ENCODE measurements at regions not wholly inside any gene's neighbourhood (a gene's known extent, or its start where the extent isn't known, plus 50 kb on each side); places are given as distances from the start of the nearest gene placed in this dataset.

DNA sequence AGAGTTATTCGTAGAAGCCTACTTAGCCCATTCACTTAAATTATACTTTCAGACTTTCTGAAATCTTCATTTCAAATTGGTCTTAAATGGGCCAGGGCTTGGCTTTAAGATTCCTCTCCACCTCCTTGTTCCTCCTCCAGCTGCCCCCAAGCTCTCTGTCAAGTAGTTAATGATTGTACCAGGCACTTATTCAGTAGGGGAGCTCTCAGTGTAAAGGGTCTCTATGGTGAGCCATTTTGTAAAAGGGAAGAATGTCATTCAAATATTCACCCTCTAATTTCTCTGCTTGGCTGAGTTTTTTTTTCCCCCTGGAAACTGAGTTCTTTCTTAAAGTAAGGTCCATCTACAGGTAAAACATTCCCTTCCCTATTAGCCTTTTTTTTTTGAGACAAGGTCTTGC lies 96.6 kb downstream of the SUDS3 start:
- Histone ChIP-seq H4K20me1 (ENCODE audit: insufficient read depth, low read length) (no peaks in the 10 kb centered on the region), H2AFZ (ENCODE audit: low read length) (no peak overlapping the region), H3K36me3 (replicated peaks in 1 of 2; ENCODE audit: control insufficient read depth in 1 of 2, insufficient read depth in 2 of 2, low read length in 2 of 2) (no peaks in the 10 kb centered on the region), H3K4me3 (replicated peaks in 1 of 3; ENCODE audit: insufficient read depth in 1 of 3, low read depth in 2 of 3, low read length in 3 of 3) (no peak overlapping the region), H3K9ac (ENCODE audit: insufficient read depth, low read depth, low read length) (no peak overlapping the region), H3K27me3 (ENCODE audit: control insufficient read depth in 1 of 2, insufficient read depth in 2 of 2, low read length in 2 of 2) (no peaks in the 10 kb centered on the region), H3K79me2 (ENCODE audit: insufficient read depth, low read length) (no peaks in the 10 kb centered on the region), H3K27ac (ENCODE audit: extremely low read length, insufficient read depth, low read length) (no peak overlapping the region), H3K9me3 (ENCODE audit: low read length) (no peaks in the 10 kb centered on the region), H3K4me2 (ENCODE audit: low read depth, low read length) (no peak overlapping the region), H3K4me1 (ENCODE audit: insufficient read depth, low read length) (no peaks in the 10 kb centered on the region)
- in situ Hi-C loops (cut with HindIII; ENCODE audit: extremely low pct_ligation_motif_present, low pct_unique_long_range_greater_than_20kb): no loop called here
- POLR2A ChIA-PET: no interaction called here
- intact Hi-C loops (cut with micrococcal nuclease; ENCODE audit: unreplicated experiment): no loop called here
- TF ChIP-seq NCOA5 (CRISPR knock-in tag; IDR thresholded peaks at IDR 0.05): no peak
- TF ChIP-seq, protein P1, sequence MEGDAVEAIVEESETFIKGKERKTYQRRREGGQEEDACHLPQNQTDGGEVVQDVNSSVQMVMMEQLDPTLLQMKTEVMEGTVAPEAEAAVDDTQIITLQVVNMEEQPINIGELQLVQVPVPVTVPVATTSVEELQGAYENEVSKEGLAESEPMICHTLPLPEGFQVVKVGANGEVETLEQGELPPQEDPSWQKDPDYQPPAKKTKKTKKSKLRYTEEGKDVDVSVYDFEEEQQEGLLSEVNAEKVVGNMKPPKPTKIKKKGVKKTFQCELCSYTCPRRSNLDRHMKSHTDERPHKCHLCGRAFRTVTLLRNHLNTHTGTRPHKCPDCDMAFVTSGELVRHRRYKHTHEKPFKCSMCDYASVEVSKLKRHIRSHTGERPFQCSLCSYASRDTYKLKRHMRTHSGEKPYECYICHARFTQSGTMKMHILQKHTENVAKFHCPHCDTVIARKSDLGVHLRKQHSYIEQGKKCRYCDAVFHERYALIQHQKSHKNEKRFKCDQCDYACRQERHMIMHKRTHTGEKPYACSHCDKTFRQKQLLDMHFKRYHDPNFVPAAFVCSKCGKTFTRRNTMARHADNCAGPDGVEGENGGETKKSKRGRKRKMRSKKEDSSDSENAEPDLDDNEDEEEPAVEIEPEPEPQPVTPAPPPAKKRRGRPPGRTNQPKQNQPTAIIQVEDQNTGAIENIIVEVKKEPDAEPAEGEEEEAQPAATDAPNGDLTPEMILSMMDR (CRISPR knock-in tag; IDR thresholded peaks at IDR 0.05): no peak
- TF ChIP-seq PCBP2 (optimal IDR thresholded peaks at IDR 0.05; ENCODE audit: low read depth, low read length, poor library complexity, severe bottlenecking): no peak
- no peak for TF ChIP-seq SRSF9 (IDR thresholded peaks at IDR 0.05; ENCODE audit: borderline replicate concordance, insufficient read depth, low read depth, low read length, poor library complexity, severe bottlenecking)
- no peak for TF ChIP-seq HES4 (CRISPR knock-in tag; IDR thresholded peaks at IDR 0.05; ENCODE audit: borderline replicate concordance)
- no peak for TF ChIP-seq ZBTB7A (CRISPR knock-in tag; IDR thresholded peaks at IDR 0.05)
- TF ChIP-seq SETDB1 (CRISPR knock-in tag; IDR thresholded peaks at IDR 0.05; ENCODE audit: borderline replicate concordance): no peak
- no peak for ATAC-seq
- FAIRE-seq: no peak
- CTCF ChIA-PET (ENCODE audit: low intra/inter-chr PET ratio, low total read pairs): no interaction called here
- DNase-seq (ENCODE audit: low spot score): no peak
- no TSS peak for BruUV-seq (replicated peaks)
- WGBS (ENCODE audit: low lambda C conversion rate): 41% methylated on average over 1 of the region's 1 CpG

DNA sequence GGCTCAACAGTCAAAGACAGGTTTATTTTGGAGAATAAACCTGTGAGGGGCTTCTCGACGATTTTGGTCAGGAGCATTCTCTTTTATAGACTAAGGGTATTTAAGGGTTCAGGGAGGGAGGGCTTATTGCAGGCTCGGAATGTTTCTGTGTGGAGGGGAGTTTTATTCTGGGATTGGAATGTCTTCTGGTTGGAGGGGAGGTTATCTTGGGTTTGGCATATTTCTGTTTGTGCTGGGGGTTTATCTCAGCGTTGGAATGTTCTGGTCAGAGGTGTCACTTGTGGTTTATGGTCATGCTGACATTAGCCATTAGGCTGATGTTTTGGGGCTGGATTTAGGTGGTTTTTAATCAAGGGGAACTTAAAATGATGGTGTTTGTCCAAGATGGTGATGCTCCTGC lies 103.9 kb downstream of the SUDS3 start:
- Histone ChIP-seq H3K9ac (ENCODE audit: insufficient read depth, low read depth, low read length) (no peak overlapping the region), H3K27ac (ENCODE audit: extremely low read length, insufficient read depth, low read length) (no peak overlapping the region), H3K79me2 (ENCODE audit: insufficient read depth, low read length) (no peaks in the 10 kb centered on the region), H3K9me3 (ENCODE audit: low read length) (no peaks in the 10 kb centered on the region), H3K4me3 (replicated peaks in 1 of 3; ENCODE audit: insufficient read depth in 1 of 3, low read depth in 2 of 3, low read length in 3 of 3) (no peak overlapping the region), H3K27me3 (ENCODE audit: control insufficient read depth in 1 of 2, insufficient read depth in 2 of 2, low read length in 2 of 2) (no peaks in the 10 kb centered on the region), H3K4me1 (ENCODE audit: insufficient read depth, low read length) (no peaks in the 10 kb centered on the region), H2AFZ (ENCODE audit: low read length) (no peak overlapping the region), H3K36me3 (replicated peaks in 1 of 2; ENCODE audit: control insufficient read depth in 1 of 2, insufficient read depth in 2 of 2, low read length in 2 of 2) (no peaks in the 10 kb centered on the region), H4K20me1 (ENCODE audit: insufficient read depth, low read length) (no peaks in the 10 kb centered on the region), H3K4me2 (ENCODE audit: low read depth, low read length) (no peak overlapping the region)
- ChIA-PET POLR2A (no interaction called here), CTCF (ENCODE audit: low intra/inter-chr PET ratio, low total read pairs) (no interaction called here)
- intact Hi-C loops (cut with micrococcal nuclease; ENCODE audit: unreplicated experiment) (no loop called here), in situ Hi-C loops (cut with HindIII; ENCODE audit: extremely low pct_ligation_motif_present, low pct_unique_long_range_greater_than_20kb) (no loop called here)
- 15% methylated on average over 4 of the region's 4 CpGs for WGBS (ENCODE audit: low lambda C conversion rate)
- ATAC-seq (no peak), DNase-seq (ENCODE audit: low spot score) (no peak), FAIRE-seq (no peak)
- no TSS peak for BruUV-seq (replicated peaks)
- TF ChIP-seq, protein P2, sequence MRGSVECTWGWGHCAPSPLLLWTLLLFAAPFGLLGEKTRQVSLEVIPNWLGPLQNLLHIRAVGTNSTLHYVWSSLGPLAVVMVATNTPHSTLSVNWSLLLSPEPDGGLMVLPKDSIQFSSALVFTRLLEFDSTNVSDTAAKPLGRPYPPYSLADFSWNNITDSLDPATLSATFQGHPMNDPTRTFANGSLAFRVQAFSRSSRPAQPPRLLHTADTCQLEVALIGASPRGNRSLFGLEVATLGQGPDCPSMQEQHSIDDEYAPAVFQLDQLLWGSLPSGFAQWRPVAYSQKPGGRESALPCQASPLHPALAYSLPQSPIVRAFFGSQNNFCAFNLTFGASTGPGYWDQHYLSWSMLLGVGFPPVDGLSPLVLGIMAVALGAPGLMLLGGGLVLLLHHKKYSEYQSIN (CRISPR knock-in tag; IDR thresholded peaks at IDR 0.05; ENCODE audit: borderline replicate concordance): no peak
- no peak for TF ChIP-seq HNRNPK (IDR thresholded peaks at IDR 0.05; ENCODE audit: low read depth, low read length, poor library complexity, severe bottlenecking)
- no peak for TF ChIP-seq ZNF468 (CRISPR knock-in tag; IDR thresholded peaks at IDR 0.05)
- TF ChIP-seq ZNF567 (CRISPR knock-in tag; IDR thresholded peaks at IDR 0.05; ENCODE audit: borderline replicate concordance): no peak
- TF ChIP-seq ZSCAN31 (CRISPR knock-in tag; IDR thresholded peaks at IDR 0.05; ENCODE audit: low read depth): no peak
- TF ChIP-seq CENPX (CRISPR knock-in tag; IDR thresholded peaks at IDR 0.05): no peak
- no peak for TF ChIP-seq ZKSCAN1 (IDR thresholded peaks at IDR 0.05; ENCODE audit: low read length)
- TF ChIP-seq, protein P3, sequence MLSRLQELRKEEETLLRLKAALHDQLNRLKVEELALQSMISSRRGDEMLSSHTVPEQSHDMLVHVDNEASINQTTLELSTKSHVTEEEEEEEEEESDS (CRISPR knock-in tag; IDR thresholded peaks at IDR 0.05; ENCODE audit: borderline replicate concordance): no peak
- TF ChIP-seq RBM39 (IDR thresholded peaks at IDR 0.05; ENCODE audit: low read depth, low read length, poor library complexity, severe bottlenecking): no peak
- no peak for TF ChIP-seq ZNF766 (CRISPR knock-in tag; IDR thresholded peaks at IDR 0.05; ENCODE audit: borderline replicate concordance)
- TF ChIP-seq ZNF841 (CRISPR knock-in tag; IDR thresholded peaks at IDR 0.05; ENCODE audit: borderline replicate concordance): no peak
